OCI-LY7 (cell line): ENCODE measurements at regions not wholly inside any gene's neighbourhood (a gene's known extent, or its start where the extent isn't known, plus 50 kb on each side); places are given as distances from the start of the nearest gene placed in this dataset.

Source experiments
- BruUV-seq: library from RNA; stranded (reverse); fragments of 400-500 nt; replicated peaks from 2 replicates; lab custom pipeline; 2021; lab: Mats Ljungman, UMichigan
- CTCF ChIA-PET: fragments of 300-600 bp; sonication (Branson Sonifier 250); formaldehyde crosslinking; loops from one replicate; lab custom pipeline; 2022; ENCODE audit warnings: antibody characterized with exemption; ENCODE audit not compliant: unreplicated experiment; lab: Charles Lee
- POLR2A ChIA-PET: fragments of 300-600 bp; sonication (Branson Sonifier 250); formaldehyde crosslinking; loops from one replicate; lab custom pipeline; 2022; ENCODE audit warnings: antibody characterized with exemption; lab: Charles Lee
- DNase-seq: peaks from one replicate; pipeline ENCODE4 v3.0.0-alpha.2; 2015; ENCODE audit warnings: low spot score
- H2AFZ ChIP-seq: fragments of 200-600 bp; sonication (generic), shearing (Covaris generic); 2 replicates; pipeline ENCODE4 v1.6.1; 2014; ENCODE audit warnings: mild to moderate bottlenecking, antibody characterized with exemption, low read length, moderate library complexity
- H3K27ac ChIP-seq: fragments of 200-600 bp; sonication (generic); 2 replicates; pipeline ENCODE4 v1.5.1; 2014; ENCODE audit warnings: mixed run types, low read depth, mild to moderate bottlenecking, moderate library complexity, low read length, inconsistent platforms; ENCODE audit not compliant: poor library complexity, severe bottlenecking
- H3K36me3 ChIP-seq: fragments of 200-600 bp; sonication (generic); 2 replicates; pipeline ENCODE4 v1.6.1; 2014; ENCODE audit warnings: mild to moderate bottlenecking, antibody characterized with exemption, low read length, moderate library complexity, mixed read lengths; ENCODE audit not compliant: insufficient read depth
- H3K4me1 ChIP-seq: fragments of 200-600 bp; sonication (generic); 2 replicates; pipeline ENCODE4 v1.5.1; 2014; ENCODE audit warnings: mild to moderate bottlenecking, low read length; ENCODE audit not compliant: insufficient read depth, poor library complexity, severe bottlenecking
- H3K4me2 ChIP-seq: fragments of 200-600 bp; sonication (generic); 2 replicates; pipeline ENCODE4 v1.6.1; 2014; ENCODE audit warnings: mild to moderate bottlenecking, low read length
- H3K4me3 ChIP-seq: fragments of 200-600 bp; sonication (generic); 2 replicates; pipeline ENCODE4 v1.5.1; 2014; ENCODE audit warnings: mild to moderate bottlenecking, low read depth, low read length; ENCODE audit not compliant: poor library complexity, severe bottlenecking
- H3K79me2 ChIP-seq: fragments of 200-600 bp; sonication (generic); 2 replicates; pipeline ENCODE4 v1.6.1; 2016; ENCODE audit warnings: low read depth, mild to moderate bottlenecking, low read length, moderate library complexity, mixed read lengths; ENCODE audit not compliant: insufficient read depth
- H3K9me2 ChIP-seq: fragments of 200-600 bp; sonication (generic); 2 replicates; pipeline ENCODE4 v1.6.1; 2016; ENCODE audit warnings: mild to moderate bottlenecking, low read length, mixed read lengths; ENCODE audit not compliant: insufficient read depth
- H3K9me3 ChIP-seq: fragments of 200-600 bp; sonication (generic); 2 replicates; pipeline ENCODE4 v1.6.1; 2014; ENCODE audit warnings: mild to moderate bottlenecking, mixed run types, low read length, mixed read lengths
- H4K20me1 ChIP-seq: fragments of 200-600 bp; sonication (generic); 2 replicates; pipeline ENCODE4 v1.6.1; 2014; ENCODE audit warnings: mild to moderate bottlenecking, antibody characterized with exemption, low read length, moderate library complexity, mixed read lengths; ENCODE audit not compliant: insufficient read depth
- CTCF ChIP-seq: fragments of 200-600 bp; sonication (generic); conservative IDR thresholded peaks from 2 replicates; pipeline ENCODE4 v1.5.1; 2014; ENCODE audit warnings: mild to moderate bottlenecking, antibody characterized with exemption, low read length, moderate library complexity, mixed read lengths
- EZH2phosphoT487 ChIP-seq: fragments of 200-600 bp; sonication (generic); IDR thresholded peaks from 2 replicates; pipeline ENCODE4 v1.6.1; 2018; ENCODE audit warnings: low read depth, borderline replicate concordance, mild to moderate bottlenecking, mixed run types, antibody characterized with exemption, low read length, moderate library complexity, mixed read lengths
- intact Hi-C: fragments of 100-400 bp; cut with micrococcal nuclease; formaldehyde crosslinking; loops from one replicate; pipeline ENCODE4 v1.10.0; 2022; ENCODE audit not compliant: unreplicated experiment

GRCh38 chr14:89719366-89720075 is 235.0 kb downstream of the EFCAB11 start:
- H3K4me2 ChIP-seq = 0 out of 2 replicates have a peak overlapping the region, but pooled peaks have one; percentile 65
- H3K36me3 ChIP-seq = no peaks in the 10 kb centered on the region
- no peaks in the 10 kb centered on the region for H4K20me1 ChIP-seq
- TF ChIP-seq EZH2phosphoT487 (no peak), CTCF (no peak)
- no peaks in the 10 kb centered on the region for H3K9me2 ChIP-seq
- ChIA-PET CTCF (no interaction called here), POLR2A (interaction anchor here (1.0 to 1.4 kb wide), 2 partner anchors 50 to 54 kb away, joined by 3 to 4 read pairs; no protein-coding TSS in a partner anchor)
- DNase-seq = no peak
- BruUV-seq = no TSS peak
- no peak overlapping the region for H3K4me3 ChIP-seq
- intact Hi-C loops = no loop called here
- no peak overlapping the region for H2AFZ ChIP-seq
- no peak overlapping the region for H3K27ac ChIP-seq
- H3K9me3 ChIP-seq = no peaks in the 10 kb centered on the region
- peaks cover 29% of the 10 kb centered on the region for H3K4me1 ChIP-seq
- no peaks in the 10 kb centered on the region for H3K79me2 ChIP-seq

GRCh38 chr14:89708982-89709625 is 245.4 kb downstream of the EFCAB11 start:
- no peaks in the 10 kb centered on the region for H3K9me2 ChIP-seq
- no TSS peak for BruUV-seq
- ChIA-PET POLR2A (no interaction called here), CTCF (no interaction called here)
- intact Hi-C loops = no loop called here
- H3K79me2 ChIP-seq = no peaks in the 10 kb centered on the region
- DNase-seq = no peak
- no peaks in the 10 kb centered on the region for H3K36me3 ChIP-seq
- H3K27ac ChIP-seq = no peak overlapping the region
- no peak overlapping the region for H2AFZ ChIP-seq
- H3K4me3 ChIP-seq = no peak overlapping the region
- H3K4me2 ChIP-seq = no peak overlapping the region
- H3K9me3 ChIP-seq = no peaks in the 10 kb centered on the region; the same call in 1 of the 2 replicates
- TF ChIP-seq EZH2phosphoT487 (no peak), CTCF (no peak)
- H3K4me1 ChIP-seq = no peaks in the 10 kb centered on the region
- no peaks in the 10 kb centered on the region for H4K20me1 ChIP-seq

- Histone ChIP-seq H3K79me2 (no peaks in the 10 kb centered on the region), H3K4me3 (no peak overlapping the region), H3K4me2 (no peak overlapping the region), H2AFZ (no peak overlapping the region), H3K27ac (no peak overlapping the region), H3K36me3 (no peaks in the 10 kb centered on the region), H3K9me2 (no peaks in the 10 kb centered on the region), H3K4me1 (peaks cover 3% of the 10 kb centered on the region), H4K20me1 (no peaks in the 10 kb centered on the region), H3K9me3 (0 out of 2 replicates have a peak, but pooled peaks cover 5% of the 10 kb centered on the region)
- no peak for DNase-seq
- TF ChIP-seq CTCF (no peak), EZH2phosphoT487 (no peak)
- no TSS peak for BruUV-seq
- CTCF ChIA-PET = interaction anchor here (1.0 kb wide), 1 partner anchor 49 kb away, joined by 3 read pairs; no protein-coding TSS in a partner anchor
- intact Hi-C loops = no loop called here
- POLR2A ChIA-PET = interaction anchor here (1.0 kb wide), 1 partner anchor 41 kb away, joined by 3 read pairs; no protein-coding TSS in a partner anchor
Observed at GRCh38 chr14:89707086-89707485, 247.4 kb downstream of the EFCAB11 start.
